K562 (cell line): ENCODE measurements at regions not wholly inside any gene's neighbourhood (a gene's known extent, or its start where the extent isn't known, plus 50 kb on each side); places are given as distances from the start of the nearest gene placed in this dataset.

ENCODE experiments used
- ATAC-seq: fragments of 200-7000 bp; cut with Tn5 transposase; 3 replicates; pipeline ENCODE4 v1.9.1; 2020; ENCODE audit warnings: moderate library complexity
- BruUV-seq: library from RNA; stranded (reverse); fragments of 400-500 nt; replicated peaks from 2 replicates; lab custom pipeline; 2021; lab: Mats Ljungman, UMichigan
- CTCF ChIA-PET: fragments of 300-600 bp; formaldehyde crosslinking; extraction: SDS; loops from one replicate; lab custom pipeline; 2021; ENCODE audit warnings: low intra/inter-chr PET ratio; lab: Yijun Ruan, JAX
- POLR2A ChIA-PET: fragments of 300-600, 350-650 bp; sonication (Branson Sonifier 250); formaldehyde crosslinking; extraction: SDS; loops from one replicate; lab custom pipeline; 2021; ENCODE audit warnings: antibody characterized with exemption, inconsistent platforms; lab: Yijun Ruan, JAX
- DNase-seq, 4 experiments: peaks; one replicate each; pipeline versions ENCODE4 v3.0.0 to v3.0.0-alpha.2; 2011 to 2018; ENCODE audit warnings: low spot score in 3 of 4, mixed read lengths in 3 of 4; ENCODE audit errors: extremely low read depth in 1 of 4
- FAIRE-seq: peaks from 2 replicates; lab custom pipeline; 2011; peaks lifted over from hg19 to GRCh38; lab: Jason Lieb, UNC
- H2AFZ ChIP-seq: 2 replicates; pipeline ENCODE4 v1.6.0; 2011; ENCODE audit warnings: low read depth, low read length, control low read depth, inconsistent platforms
- H3K27ac ChIP-seq: fragments of 200-600 bp; 3 replicates; pipeline ENCODE4 v1.8.0; 2011; ENCODE audit warnings: low read depth, mild to moderate bottlenecking, control low read depth, inconsistent platforms, low read length, moderate library complexity, mixed read lengths; ENCODE audit errors: extremely low read depth
- H3K27me3 ChIP-seq, 2 experiments: fragments of 300-600 bp in 1 of 2; 2 replicates in 1 of 2; 3 replicates in 1 of 2; pipeline versions ENCODE4 v1.6.0 to v1.8.0; 2011; ENCODE audit warnings: inconsistent platforms in 2 of 2, low read length in 2 of 2, mild to moderate bottlenecking in 1 of 2, mixed read lengths in 1 of 2, moderate library complexity in 1 of 2; ENCODE audit not compliant: control insufficient read depth in 2 of 2, insufficient read depth in 2 of 2
- H3K36me3 ChIP-seq: fragments of 300-600 bp; 3 replicates; pipeline ENCODE4 v1.8.0; 2011; ENCODE audit warnings: mild to moderate bottlenecking, low read length, inconsistent platforms; ENCODE audit not compliant: control insufficient read depth, insufficient read depth
- H3K4me1 ChIP-seq, 2 experiments: fragments of 200-600 bp in 1 of 2; replicated peaks in 1 of 2; 2 replicates in 1 of 2; 3 replicates in 1 of 2; pipeline versions ENCODE4 v1.5.1 to v1.8.0; 2011; ENCODE audit warnings: inconsistent platforms in 2 of 2, low read length in 2 of 2, mild to moderate bottlenecking in 1 of 2, mixed read lengths in 1 of 2, moderate library complexity in 1 of 2; ENCODE audit not compliant: control insufficient read depth in 2 of 2, insufficient read depth in 2 of 2
- H3K4me2 ChIP-seq: 2 replicates; pipeline ENCODE4 v1.6.1; 2011; ENCODE audit warnings: low read length, control low read depth, inconsistent platforms, mixed read lengths; ENCODE audit not compliant: insufficient read depth
- H3K4me3 ChIP-seq: fragments of 200-600 bp; sonication (generic), shearing (Covaris generic); 2 replicates; pipeline ENCODE4 v1.5.1; 2016; ENCODE audit warnings: control low read depth, inconsistent platforms
- H3K79me2 ChIP-seq: fragments of 200-600 bp; 3 replicates; pipeline ENCODE4 v1.8.0; 2011; ENCODE audit warnings: low read length, inconsistent platforms; ENCODE audit not compliant: control insufficient read depth, insufficient read depth
- H3K9ac ChIP-seq, 2 experiments: 2 replicates each; pipeline versions ENCODE4 v1.6.0 to v1.6.1; 2011; ENCODE audit warnings: low read depth in 2 of 2, low read length in 2 of 2, control low read depth in 1 of 2, inconsistent platforms in 1 of 2, mild to moderate bottlenecking in 1 of 2, mixed read lengths in 1 of 2; ENCODE audit not compliant: insufficient read depth in 1 of 2
- H3K9me1 ChIP-seq: one replicate; pipeline ENCODE4 v1.6.0; 2011; ENCODE audit warnings: inconsistent platforms, mild to moderate bottlenecking, low read length, moderate library complexity; ENCODE audit not compliant: control insufficient read depth, insufficient read depth
- H3K9me3 ChIP-seq: replicated peaks from 2 replicates; pipeline ENCODE4 v1.5.1; 2011; ENCODE audit warnings: low read depth, low read length, inconsistent platforms; ENCODE audit not compliant: control insufficient read depth, insufficient read depth
- H4K20me1 ChIP-seq: replicated peaks from 2 replicates; pipeline ENCODE4 v1.6.1; 2011; ENCODE audit warnings: low read length, inconsistent platforms, mixed read lengths; ENCODE audit not compliant: control insufficient read depth, insufficient read depth
- CEBPG ChIP-seq, 3 experiments: fragments of 200-800 bp in 1 of 3; sonication (Bioruptor generic) in 1 of 3; sonication (generic) in 1 of 3; formaldehyde crosslinking in 1 of 3; IDR thresholded peaks in 2 of 3; conservative IDR thresholded peaks in 1 of 3; 2 replicates each; pipeline versions ENCODE4 v1.6.1 to v1.8.0; 2016 to 2022; ENCODE audit warnings: missing compliant biosample characterization in 2 of 3, missing genetic modification characterization in 2 of 3, mild to moderate bottlenecking in 1 of 3, missing genetic modification reagents in 1 of 3
- PRMT5 ChIP-seq: sonication (generic); formaldehyde crosslinking; IDR thresholded peaks from 2 replicates; pipeline ENCODE4 v1.5.0; 2020; ENCODE audit warnings: missing genetic modification reagents
- ZNF124 ChIP-seq: sonication (generic); formaldehyde crosslinking; IDR thresholded peaks from 2 replicates; pipeline ENCODE4 v1.8.1; 2022; ENCODE audit warnings: missing genetic modification reagents
- ZNF551 ChIP-seq: fragments of 250-450 bp; sonication (Bioruptor Pico); IDR thresholded peaks from 2 replicates; pipeline ENCODE4 v1.5.0; 2021; ENCODE audit warnings: mild to moderate bottlenecking, moderate library complexity
- WGBS: fragments of 100-300 bp; shearing (Covaris generic); methylation state at CpG from one replicate; pipeline ENCODE4 v1.1.6; 2016; ENCODE audit warnings: low coverage, mixed read lengths; ENCODE audit not compliant: insufficient coverage; ENCODE audit errors: missing lambda C conversion rate; 5-methylcytosine and 5-hydroxymethylcytosine counted together
- in situ Hi-C: fragments of 300-500 bp; cut with MboI; formaldehyde crosslinking; loops from 4 replicates; pipeline ENCODE4 v1.15.0; 2018; ENCODE audit warnings: inconsistent platforms, mixed read lengths
- intact Hi-C: fragments of 100-400 bp; cut with micrococcal nuclease; formaldehyde crosslinking; loops from 2 replicates; pipeline ENCODE4 v1.14.2; 2022
- TF ChIP-seq, protein P1 (sequence below): sonication (generic); IDR thresholded peaks from 2 replicates; pipeline ENCODE4 v1.6.1; 2016
- TF ChIP-seq, protein P2 (sequence below): sonication (generic); formaldehyde crosslinking; IDR thresholded peaks from 2 replicates; pipeline ENCODE4 v1.8.0; 2022; ENCODE audit warnings: missing genetic modification reagents, mild to moderate bottlenecking, moderate library complexity, borderline replicate concordance
- TF ChIP-seq, protein P3 (sequence below): sonication (generic); formaldehyde crosslinking; IDR thresholded peaks from 2 replicates; pipeline ENCODE4 v1.8.0; 2022; ENCODE audit warnings: missing genetic modification reagents, mild to moderate bottlenecking, borderline replicate concordance
- TF ChIP-seq, protein P4 (sequence below), 2 experiments: fragments of 450-650 bp; formaldehyde crosslinking in 1 of 2; IDR thresholded peaks; 2 replicates each; pipeline versions ENCODE4 v1.4.0 to v1.6.1; 2014 to 2020; ENCODE audit warnings: mild to moderate bottlenecking in 2 of 2, borderline replicate concordance in 1 of 2, low read depth in 1 of 2

DNA sequence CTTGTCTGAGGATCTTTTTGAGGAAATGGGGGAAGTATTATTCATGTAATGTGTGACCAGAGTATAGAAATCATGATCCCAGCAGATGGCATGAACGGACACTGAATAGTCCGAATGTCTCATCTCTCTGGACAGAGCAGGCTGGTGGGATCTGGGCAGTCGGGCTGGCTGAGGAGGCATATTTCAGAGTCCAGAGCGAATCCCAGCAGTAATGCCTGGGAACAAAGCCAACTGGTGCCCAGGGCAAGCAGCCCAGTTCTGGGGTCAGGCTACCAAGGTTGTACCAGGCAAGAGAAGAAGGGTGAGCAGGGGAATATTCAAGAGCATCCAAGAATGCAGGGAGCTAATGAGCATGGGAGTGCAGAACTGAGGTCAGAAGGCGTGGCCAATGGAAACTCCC is 306.4 kb downstream of the ZSWIM6 start:
- H3K27me3 ChIP-seq = peaks cover 0 to 20% of the 10 kb centered on the region in 2 experiments; a peak in 4 of 5 replicates
- ATAC-seq = peak; percentile 66
- no peak overlapping the region for H3K4me3 ChIP-seq
- no peaks in the 10 kb centered on the region for H4K20me1 ChIP-seq
- H3K4me2 ChIP-seq = no peak overlapping the region
- no peak overlapping the region for H3K27ac ChIP-seq
- H3K4me1 ChIP-seq = no peaks in the 10 kb centered on the region
- no peak overlapping the region for H2AFZ ChIP-seq
- H3K36me3 ChIP-seq = no peaks in the 10 kb centered on the region
- POLR2A ChIA-PET = interaction anchor here (0.6 kb wide), 1 partner anchor 444 kb away, joined by 3 read pairs; no protein-coding TSS in a partner anchor
- no peaks in the 10 kb centered on the region for H3K9me1 ChIP-seq
- no peak overlapping the region for H3K9ac ChIP-seq
- H3K79me2 ChIP-seq = no peaks in the 10 kb centered on the region
- no peaks in the 10 kb centered on the region for H3K9me3 ChIP-seq
- no TSS peak for BruUV-seq
- DNase-seq = no peak
- FAIRE-seq = no peak
- 0% methylated on average over 5 of the region's 5 CpGs for WGBS
- in situ Hi-C loops = loop anchor here (25.0 kb wide), 1 partner anchor 576 kb away; no protein-coding TSS in a partner anchor
- CTCF ChIA-PET = interaction anchor here (0.6 kb wide), 1 partner anchor 10 kb away, joined by 3 read pairs; no protein-coding TSS in a partner anchor
- intact Hi-C loops = no loop called here
- TF ChIP-seq, protein P1, sequence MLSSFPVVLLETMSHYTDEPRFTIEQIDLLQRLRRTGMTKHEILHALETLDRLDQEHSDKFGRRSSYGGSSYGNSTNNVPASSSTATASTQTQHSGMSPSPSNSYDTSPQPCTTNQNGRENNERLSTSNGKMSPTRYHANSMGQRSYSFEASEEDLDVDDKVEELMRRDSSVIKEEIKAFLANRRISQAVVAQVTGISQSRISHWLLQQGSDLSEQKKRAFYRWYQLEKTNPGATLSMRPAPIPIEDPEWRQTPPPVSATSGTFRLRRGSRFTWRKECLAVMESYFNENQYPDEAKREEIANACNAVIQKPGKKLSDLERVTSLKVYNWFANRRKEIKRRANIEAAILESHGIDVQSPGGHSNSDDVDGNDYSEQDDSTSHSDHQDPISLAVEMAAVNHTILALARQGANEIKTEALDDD = no peak
- TF ChIP-seq, protein P2, sequence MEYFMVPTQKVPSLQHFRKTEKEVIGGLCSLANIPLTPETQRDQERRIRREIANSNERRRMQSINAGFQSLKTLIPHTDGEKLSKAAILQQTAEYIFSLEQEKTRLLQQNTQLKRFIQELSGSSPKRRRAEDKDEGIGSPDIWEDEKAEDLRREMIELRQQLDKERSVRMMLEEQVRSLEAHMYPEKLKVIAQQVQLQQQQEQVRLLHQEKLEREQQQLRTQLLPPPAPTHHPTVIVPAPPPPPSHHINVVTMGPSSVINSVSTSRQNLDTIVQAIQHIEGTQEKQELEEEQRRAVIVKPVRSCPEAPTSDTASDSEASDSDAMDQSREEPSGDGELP (CRISPR knock-in tag) = no peak
- TF ChIP-seq ZNF551 (CRISPR knock-in tag) (no peak), PRMT5 (CRISPR knock-in tag) (no peak), CEBPG (CRISPR knock-in tag; IDR thresholded peaks at IDR 0.05) (no peak), CEBPG (tag; conservative IDR thresholded peaks at IDR 0.05 in 1 of 2, IDR thresholded peaks at IDR 0.05 in 1 of 2) (no peak), ZNF124 (CRISPR knock-in tag) (no peak)
- TF ChIP-seq, protein P3, sequence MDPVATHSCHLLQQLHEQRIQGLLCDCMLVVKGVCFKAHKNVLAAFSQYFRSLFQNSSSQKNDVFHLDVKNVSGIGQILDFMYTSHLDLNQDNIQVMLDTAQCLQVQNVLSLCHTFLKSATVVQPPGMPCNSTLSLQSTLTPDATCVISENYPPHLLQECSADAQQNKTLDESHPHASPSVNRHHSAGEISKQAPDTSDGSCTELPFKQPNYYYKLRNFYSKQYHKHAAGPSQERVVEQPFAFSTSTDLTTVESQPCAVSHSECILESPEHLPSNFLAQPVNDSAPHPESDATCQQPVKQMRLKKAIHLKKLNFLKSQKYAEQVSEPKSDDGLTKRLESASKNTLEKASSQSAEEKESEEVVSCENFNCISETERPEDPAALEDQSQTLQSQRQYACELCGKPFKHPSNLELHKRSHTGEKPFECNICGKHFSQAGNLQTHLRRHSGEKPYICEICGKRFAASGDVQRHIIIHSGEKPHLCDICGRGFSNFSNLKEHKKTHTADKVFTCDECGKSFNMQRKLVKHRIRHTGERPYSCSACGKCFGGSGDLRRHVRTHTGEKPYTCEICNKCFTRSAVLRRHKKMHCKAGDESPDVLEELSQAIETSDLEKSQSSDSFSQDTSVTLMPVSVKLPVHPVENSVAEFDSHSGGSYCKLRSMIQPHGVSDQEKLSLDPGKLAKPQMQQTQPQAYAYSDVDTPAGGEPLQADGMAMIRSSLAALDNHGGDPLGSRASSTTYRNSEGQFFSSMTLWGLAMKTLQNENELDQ (CRISPR knock-in tag) = no peak
- TF ChIP-seq, protein P4, sequence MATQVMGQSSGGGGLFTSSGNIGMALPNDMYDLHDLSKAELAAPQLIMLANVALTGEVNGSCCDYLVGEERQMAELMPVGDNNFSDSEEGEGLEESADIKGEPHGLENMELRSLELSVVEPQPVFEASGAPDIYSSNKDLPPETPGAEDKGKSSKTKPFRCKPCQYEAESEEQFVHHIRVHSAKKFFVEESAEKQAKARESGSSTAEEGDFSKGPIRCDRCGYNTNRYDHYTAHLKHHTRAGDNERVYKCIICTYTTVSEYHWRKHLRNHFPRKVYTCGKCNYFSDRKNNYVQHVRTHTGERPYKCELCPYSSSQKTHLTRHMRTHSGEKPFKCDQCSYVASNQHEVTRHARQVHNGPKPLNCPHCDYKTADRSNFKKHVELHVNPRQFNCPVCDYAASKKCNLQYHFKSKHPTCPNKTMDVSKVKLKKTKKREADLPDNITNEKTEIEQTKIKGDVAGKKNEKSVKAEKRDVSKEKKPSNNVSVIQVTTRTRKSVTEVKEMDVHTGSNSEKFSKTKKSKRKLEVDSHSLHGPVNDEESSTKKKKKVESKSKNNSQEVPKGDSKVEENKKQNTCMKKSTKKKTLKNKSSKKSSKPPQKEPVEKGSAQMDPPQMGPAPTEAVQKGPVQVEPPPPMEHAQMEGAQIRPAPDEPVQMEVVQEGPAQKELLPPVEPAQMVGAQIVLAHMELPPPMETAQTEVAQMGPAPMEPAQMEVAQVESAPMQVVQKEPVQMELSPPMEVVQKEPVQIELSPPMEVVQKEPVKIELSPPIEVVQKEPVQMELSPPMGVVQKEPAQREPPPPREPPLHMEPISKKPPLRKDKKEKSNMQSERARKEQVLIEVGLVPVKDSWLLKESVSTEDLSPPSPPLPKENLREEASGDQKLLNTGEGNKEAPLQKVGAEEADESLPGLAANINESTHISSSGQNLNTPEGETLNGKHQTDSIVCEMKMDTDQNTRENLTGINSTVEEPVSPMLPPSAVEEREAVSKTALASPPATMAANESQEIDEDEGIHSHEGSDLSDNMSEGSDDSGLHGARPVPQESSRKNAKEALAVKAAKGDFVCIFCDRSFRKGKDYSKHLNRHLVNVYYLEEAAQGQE (IDR thresholded peaks at IDR 0.05; ENCODE audit: borderline replicate concordance) = no peak
- TF ChIP-seq, protein P4 (CRISPR knock-in tag; IDR thresholded peaks at IDR 0.05; ENCODE audit: low read depth) = no peak
